NCI-H1092 (cell line): ENCODE measurements at regions not wholly inside any gene's neighbourhood (a gene's known extent, or its start where the extent isn't known, plus 50 kb on each side); places are given as distances from the start of the nearest gene placed in this dataset.
"Not testable (repeated sequence)": the region's sequence is repeated elsewhere in the genome, so short reads cannot be mapped to it uniquely, and the experiment has no call there.

Experiments
- DNase-seq: peaks from one replicate; lab custom pipeline; 2025; lab: John Stamatoyannopoulos, UW

GRCh38 chr13:87206708-87207107 lies 464.5 kb upstream of the SLITRK5 start:
- DNase-seq: no peak

GRCh38 chr13:87207280-87208003 lies 463.7 kb upstream of the SLITRK5 start:
- DNase-seq: no peak

- peak; percentile 7 for DNase-seq
These were observed 462.5 kb upstream of the SLITRK5 start for GRCh38 chr13:87208636-87209035.

- DNase-seq: no peak
These were observed 436.2 kb upstream of the SLITRK5 start for GRCh38 chr13:87234981-87235380.

GRCh38 chr13:87235621-87236020 lies 435.6 kb upstream of the SLITRK5 start:
- no peak for DNase-seq

GRCh38 chr13:87244256-87244890 lies 426.8 kb upstream of the SLITRK5 start:
- no peak for DNase-seq

- not testable (repeated sequence) for DNase-seq
These were observed 421.3 kb upstream of the SLITRK5 start for GRCh38 chr13:87249847-87250246.

- DNase-seq: no peak
These were observed 415.8 kb upstream of the SLITRK5 start for GRCh38 chr13:87255394-87255793.

GRCh38 chr13:87259479-87260083 lies 411.6 kb upstream of the SLITRK5 start:
- DNase-seq: peak; percentile 12

- DNase-seq: peak; percentile 73
These were observed 396.9 kb upstream of the SLITRK5 start for GRCh38 chr13:87274209-87274819.

- no peak for DNase-seq
These were observed 391.0 kb upstream of the SLITRK5 start for GRCh38 chr13:87280139-87280538.

- no peak for DNase-seq
These were observed 383.4 kb upstream of the SLITRK5 start for GRCh38 chr13:87287721-87288120.

GRCh38 chr13:87295636-87296035 lies 375.5 kb upstream of the SLITRK5 start:
- no peak for DNase-seq

- DNase-seq: no peak
These were observed 369.1 kb upstream of the SLITRK5 start for GRCh38 chr13:87302034-87302433.

- no peak for DNase-seq
These were observed 368.2 kb upstream of the SLITRK5 start for GRCh38 chr13:87302931-87303330.

GRCh38 chr13:87311165-87311564 lies 360.0 kb upstream of the SLITRK5 start:
- DNase-seq: no peak

- DNase-seq: no peak
These were observed 356.3 kb upstream of the SLITRK5 start for GRCh38 chr13:87314822-87315221.

- no peak for DNase-seq
These were observed 348.8 kb upstream of the SLITRK5 start for GRCh38 chr13:87322386-87322785.

- DNase-seq: no peak
These were observed 346.6 kb upstream of the SLITRK5 start for GRCh38 chr13:87324558-87324957.

- DNase-seq: no peak
These were observed 340.0 kb upstream of the SLITRK5 start for GRCh38 chr13:87331178-87331577.

- no peak for DNase-seq
These were observed 337.6 kb upstream of the SLITRK5 start for GRCh38 chr13:87333599-87333998.

- no peak for DNase-seq
These were observed 337.0 kb upstream of the SLITRK5 start for GRCh38 chr13:87334176-87334575.

- not testable (repeated sequence) for DNase-seq
These were observed 334.8 kb upstream of the SLITRK5 start for GRCh38 chr13:87336346-87336889.
